ENCODE measurements at regions not wholly inside any gene's neighbourhood (a gene's known extent, or its start where the extent isn't known, plus 50 kb on each side); places are given as distances from the start of the nearest gene placed in this dataset.

DNA sequence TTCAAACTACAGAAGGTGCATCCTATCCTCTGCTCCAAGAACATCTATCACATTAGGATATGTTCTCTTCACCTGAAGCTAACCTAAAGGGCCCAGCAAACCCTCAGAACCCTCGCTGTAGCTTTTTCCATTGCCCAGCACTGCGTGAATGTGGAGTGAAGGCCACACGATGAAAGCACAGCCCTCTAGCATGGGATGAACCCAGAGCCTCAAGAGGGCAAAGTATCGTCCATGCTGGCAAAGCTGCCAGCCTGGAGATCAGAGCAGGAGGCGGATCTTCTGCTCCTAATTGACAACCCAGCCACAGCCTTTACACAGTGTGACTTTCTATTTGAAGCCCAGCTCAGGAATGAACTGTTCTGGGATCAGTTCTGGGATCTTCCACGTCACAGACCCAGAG, 65.1 kb upstream of the USP47 start:
- no peaks in the 10 kb centered on the region for H3K9me3 Mint-ChIP-seq
- ChIA-PET POLR2A (no interaction called here), CTCF (interaction anchor here (1.5 to 3.9 kb wide), 3 partner anchors 11 to 749 kb away, joined by 4 to 22 read pairs (median 6); no protein-coding TSS in a partner anchor)
- TF ChIP-seq, protein P1, sequence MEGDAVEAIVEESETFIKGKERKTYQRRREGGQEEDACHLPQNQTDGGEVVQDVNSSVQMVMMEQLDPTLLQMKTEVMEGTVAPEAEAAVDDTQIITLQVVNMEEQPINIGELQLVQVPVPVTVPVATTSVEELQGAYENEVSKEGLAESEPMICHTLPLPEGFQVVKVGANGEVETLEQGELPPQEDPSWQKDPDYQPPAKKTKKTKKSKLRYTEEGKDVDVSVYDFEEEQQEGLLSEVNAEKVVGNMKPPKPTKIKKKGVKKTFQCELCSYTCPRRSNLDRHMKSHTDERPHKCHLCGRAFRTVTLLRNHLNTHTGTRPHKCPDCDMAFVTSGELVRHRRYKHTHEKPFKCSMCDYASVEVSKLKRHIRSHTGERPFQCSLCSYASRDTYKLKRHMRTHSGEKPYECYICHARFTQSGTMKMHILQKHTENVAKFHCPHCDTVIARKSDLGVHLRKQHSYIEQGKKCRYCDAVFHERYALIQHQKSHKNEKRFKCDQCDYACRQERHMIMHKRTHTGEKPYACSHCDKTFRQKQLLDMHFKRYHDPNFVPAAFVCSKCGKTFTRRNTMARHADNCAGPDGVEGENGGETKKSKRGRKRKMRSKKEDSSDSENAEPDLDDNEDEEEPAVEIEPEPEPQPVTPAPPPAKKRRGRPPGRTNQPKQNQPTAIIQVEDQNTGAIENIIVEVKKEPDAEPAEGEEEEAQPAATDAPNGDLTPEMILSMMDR (IDR thresholded peaks at IDR 0.05), result no peak
- H3K4me1 Mint-ChIP-seq (ENCODE audit: low read depth), result no peaks in the 10 kb centered on the region
- DNase-seq (no peak), ATAC-seq (no peak)
- H3K36me3 Mint-ChIP-seq (ENCODE audit: low read depth), result no peaks in the 10 kb centered on the region
- H3K27ac Mint-ChIP-seq, result no peak overlapping the region
- peaks cover 11% of the 10 kb centered on the region for H3K27me3 Mint-ChIP-seq
- H3K4me3 Mint-ChIP-seq, result no peak overlapping the region
- intact Hi-C loops (cut with micrococcal nuclease), result no loop called here

DNA sequence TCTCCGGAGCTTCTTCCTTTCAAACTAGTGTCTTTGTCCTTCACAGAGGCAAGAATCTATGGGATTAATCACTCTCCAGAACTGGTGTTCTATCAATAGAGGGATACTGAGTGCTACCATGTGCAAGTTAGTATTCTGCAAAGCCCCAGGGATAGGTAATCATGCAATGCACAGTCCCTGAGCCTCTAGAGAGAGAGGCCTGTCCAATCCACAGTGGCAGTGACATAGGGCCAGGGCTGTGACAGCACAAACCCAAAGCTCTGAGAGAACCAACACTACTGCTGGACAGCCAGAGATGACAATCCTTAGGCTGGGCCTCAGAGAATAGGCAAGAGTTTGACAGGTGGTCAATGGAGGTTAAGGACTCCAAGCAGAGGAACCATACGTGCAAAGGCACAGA, 66.8 kb upstream of the USP47 start:
- POLR2A ChIA-PET, result no interaction called here
- H3K4me3 Mint-ChIP-seq, result no peak overlapping the region

DNA sequence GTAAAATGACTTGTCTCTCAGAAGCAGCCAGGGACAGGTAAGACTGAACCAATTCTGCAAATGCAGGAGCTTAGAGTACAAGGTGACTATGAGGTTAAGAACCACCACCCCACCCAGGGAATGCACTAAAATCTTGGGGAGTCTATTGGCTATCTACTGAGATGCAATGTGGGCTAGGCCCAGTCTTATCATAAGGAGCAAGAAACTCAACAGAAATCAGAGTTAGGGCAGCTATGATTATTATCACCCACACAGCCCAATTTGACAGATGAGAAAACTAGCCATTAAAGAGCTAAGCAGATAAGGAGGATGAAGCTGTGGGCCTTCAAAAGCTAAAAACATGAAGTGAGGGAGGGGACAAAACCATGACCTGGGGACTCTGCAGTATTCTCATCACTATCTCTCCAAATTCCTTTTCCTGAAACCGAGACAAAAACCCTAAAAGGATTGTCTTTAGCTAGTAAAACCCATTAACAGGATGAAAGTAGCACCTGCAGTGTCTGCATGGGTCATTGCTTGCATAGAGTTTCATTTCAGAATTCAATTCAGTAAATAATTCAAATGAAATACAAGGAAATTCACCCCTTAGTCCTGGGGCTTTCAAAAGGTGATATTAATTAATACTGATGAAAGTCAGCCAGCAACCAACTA, 68.8 kb upstream of the USP47 start:
- H3K4me3 Mint-ChIP-seq, result no peak overlapping the region

More for the DNA sequence above, 66.8 kb upstream of the USP47 start:
- H3K9me3 Mint-ChIP-seq, result no peaks in the 10 kb centered on the region
- H3K27me3 Mint-ChIP-seq, result peaks cover 11% of the 10 kb centered on the region
- intact Hi-C loops (cut with micrococcal nuclease), result no loop called here
- TF ChIP-seq, protein P1 (IDR thresholded peaks at IDR 0.05), result no peak
- no peak overlapping the region for H3K27ac Mint-ChIP-seq
- no peaks in the 10 kb centered on the region for H3K36me3 Mint-ChIP-seq (ENCODE audit: low read depth)
- no peaks in the 10 kb centered on the region for H3K4me1 Mint-ChIP-seq (ENCODE audit: low read depth)
- ATAC-seq (no peak), DNase-seq (no peak)
- CTCF ChIA-PET, result interaction anchor here (3.9 kb wide), 1 partner anchor 13 kb away, joined by 22 read pairs; no protein-coding TSS in a partner anchor

DNA sequence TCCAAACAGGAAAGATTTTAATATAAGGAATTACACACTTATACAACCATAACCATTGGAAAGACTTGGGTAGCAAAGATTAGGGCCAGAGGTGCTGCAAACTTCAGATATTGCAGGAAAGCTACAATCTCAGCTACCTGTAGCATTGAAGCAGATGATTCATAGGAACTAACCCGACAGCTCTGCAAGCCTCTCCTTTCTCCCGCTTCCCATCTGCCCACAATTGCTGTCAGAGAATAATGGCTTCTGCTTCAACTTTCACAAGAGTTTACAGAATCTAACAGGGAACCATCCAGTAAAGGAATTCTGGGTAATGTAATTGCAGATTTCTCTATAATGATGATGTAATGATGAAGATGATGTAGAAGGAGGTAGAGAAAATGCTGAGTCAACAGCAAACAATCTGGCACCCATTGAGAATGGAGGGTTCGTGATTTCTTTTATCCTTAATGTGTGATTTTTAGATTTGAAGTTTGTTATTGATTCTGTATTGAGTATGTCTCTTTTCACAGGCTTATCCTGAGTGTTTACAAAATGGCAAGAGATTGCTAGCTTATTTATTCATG, 70.8 kb upstream of the USP47 start:
- Mint-ChIP-seq H3K4me1 (ENCODE audit: low read depth) (no peaks in the 10 kb centered on the region), H3K9me3 (no peaks in the 10 kb centered on the region), H3K4me3 (no peak overlapping the region), H3K27ac (no peak overlapping the region), H3K36me3 (ENCODE audit: low read depth) (no peaks in the 10 kb centered on the region), H3K27me3 (peaks cover 13% of the 10 kb centered on the region)
- POLR2A ChIA-PET, result no interaction called here
- intact Hi-C loops (cut with micrococcal nuclease), result no loop called here
- TF ChIP-seq, protein P1 (IDR thresholded peaks at IDR 0.05), result no peak
- DNase-seq, result no peak
- no peak for ATAC-seq
- CTCF ChIA-PET, result interaction anchor here (1.0 kb wide), 1 partner anchor 28 kb away, joined by 3 read pairs; no protein-coding TSS in a partner anchor

More for the DNA sequence above, 68.8 kb upstream of the USP47 start:
- Mint-ChIP-seq H3K27me3 (peaks cover 10% of the 10 kb centered on the region), H3K9me3 (no peaks in the 10 kb centered on the region), H3K36me3 (ENCODE audit: low read depth) (no peaks in the 10 kb centered on the region), H3K27ac (no peak overlapping the region), H3K4me1 (ENCODE audit: low read depth) (no peaks in the 10 kb centered on the region)
- POLR2A ChIA-PET, result no interaction called here
- no peak for DNase-seq
- intact Hi-C loops (cut with micrococcal nuclease), result no loop called here
- TF ChIP-seq, protein P1 (IDR thresholded peaks at IDR 0.05), result no peak
- CTCF ChIA-PET, result no interaction called here
- ATAC-seq, result no peak

DNA sequence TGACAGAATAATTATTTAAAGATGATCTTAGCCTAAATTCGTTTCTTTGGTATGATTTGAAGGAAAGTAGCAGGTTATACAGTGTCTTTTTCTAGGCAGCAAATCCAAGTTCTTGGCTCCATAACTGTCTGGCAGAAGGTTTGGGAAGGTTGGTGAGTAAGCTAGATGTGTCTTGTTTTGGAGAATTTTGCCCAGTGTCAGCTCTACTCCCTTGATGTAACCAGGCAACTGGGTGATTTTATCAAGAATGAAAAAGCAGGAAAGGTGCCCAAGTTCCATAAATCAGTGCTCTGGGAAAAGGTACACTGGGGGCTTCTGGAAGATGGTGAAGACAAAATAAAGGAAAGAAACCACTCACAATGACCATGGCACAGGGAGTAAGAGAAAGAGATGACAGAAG, 71.5 kb upstream of the USP47 start:
- intact Hi-C loops (cut with micrococcal nuclease), result no loop called here
- ATAC-seq, result no peak
- Mint-ChIP-seq H3K9me3 (no peaks in the 10 kb centered on the region), H3K4me3 (no peak overlapping the region), H3K27me3 (peaks cover 14% of the 10 kb centered on the region), H3K36me3 (ENCODE audit: low read depth) (no peaks in the 10 kb centered on the region), H3K27ac (no peak overlapping the region), H3K4me1 (ENCODE audit: low read depth) (no peaks in the 10 kb centered on the region)
- DNase-seq, result no peak
- POLR2A ChIA-PET, result no interaction called here
- TF ChIP-seq, protein P1 (IDR thresholded peaks at IDR 0.05), result no peak
- CTCF ChIA-PET, result interaction anchor here (1.0 kb wide), 1 partner anchor 29 kb away, joined by 3 read pairs; no protein-coding TSS in a partner anchor

Data from activated CD8-positive, alpha-beta T cell treated with anti-CD3 and anti-CD28 coated beads for 36 hours (primary cell).